Heart left ventricle (tissue), 16 donors: ENCODE measurements at regions not wholly inside any gene's neighbourhood (a gene's known extent, or its start where the extent isn't known, plus 50 kb on each side); places are given as distances from the start of the nearest gene placed in this dataset.
"Not testable (repeated sequence)": the region's sequence is repeated elsewhere in the genome, so short reads cannot be mapped to it uniquely, and the experiment has no call there.

Experiments
- ATAC-seq, 4 donors: fragments of 200-7000 bp; cut with Tn5 transposase; one replicate each; pipeline ENCODE4 v1.9.1; 2020 to 2022; ENCODE audit warnings: moderate library complexity in 4 of 4, mild to moderate bottlenecking in 3 of 4, moderate number of reproducible peaks in 1 of 4
- DNase-seq, 5 donors: peaks; one replicate each; pipeline ENCODE4 v3.0.0-alpha.2; 2020
- H3K27ac ChIP-seq, 12 donors: fragments of 200-600 bp; sonication (generic) in 4 of 12; one replicate each; pipeline versions ENCODE4 v1.5.0 to v1.8.0; 2016 to 2022; ENCODE audit warnings: mild to moderate bottlenecking in 2 of 12
- H3K27me3 ChIP-seq, 9 donors: fragments of 200-600 bp; sonication (generic) in 2 of 9; one replicate each; pipeline versions ENCODE4 v1.5.1 to v1.8.0; 2016 to 2022; ENCODE audit warnings: mild to moderate bottlenecking in 3 of 9
- H3K36me3 ChIP-seq, 9 donors: fragments of 200-600 bp; sonication (generic) in 2 of 9; one replicate each; pipeline versions ENCODE4 v1.5.0 to v1.8.0; 2018 to 2022; ENCODE audit warnings: mild to moderate bottlenecking in 2 of 9
- H3K4me1 ChIP-seq, 12 donors: fragments of 200-600 bp; sonication (generic) in 4 of 12; one replicate each; pipeline versions ENCODE4 v1.5.0 to v1.8.0; 2016 to 2022; ENCODE audit warnings: mild to moderate bottlenecking in 3 of 12
- H3K4me3 ChIP-seq, 12 donors: fragments of 200-600 bp; sonication (generic) in 4 of 12; one replicate each; pipeline versions ENCODE4 v1.5.0 to v1.8.0; 2017 to 2022; ENCODE audit warnings: mild to moderate bottlenecking in 9 of 12, moderate library complexity in 4 of 12
- H3K9me3 ChIP-seq, 12 donors: fragments of 200-600 bp; sonication (generic) in 4 of 12; one replicate each; pipeline versions ENCODE4 v1.5.0 to v1.8.0; 2016 to 2022; ENCODE audit warnings: mild to moderate bottlenecking in 1 of 12
- CTCF ChIP-seq, 12 donors: fragments of 200-600 bp; sonication (generic) in 4 of 12; IDR thresholded peaks; one replicate each; pipeline versions ENCODE4 v1.5.0 to v1.8.0; 2018 to 2022; ENCODE audit warnings: antibody characterized with exemption in 12 of 12, mild to moderate bottlenecking in 5 of 12
- POLR2A ChIP-seq, 2 donors: fragments of 450-650 bp; IDR thresholded peaks; one replicate each; pipeline ENCODE4 v1.6.1; 2017; ENCODE audit warnings: antibody characterized with exemption in 2 of 2, mild to moderate bottlenecking in 2 of 2, moderate library complexity in 2 of 2
- WGBS, 4 donors: extraction: QIAGEN DNeasy Blood & Tissue Kit in 2 of 4; methylation state at CpG; one replicate each; pipeline versions ENCODE4 v1.1.5 to v1.1.7; 2013 to 2018; 5-methylcytosine and 5-hydroxymethylcytosine counted together
- intact Hi-C, 10 donors: fragments of 100-400 bp; cut with DNase I; formaldehyde crosslinking; loops; one replicate each; pipeline versions ENCODE4 v1.11.1 to v1.14.2; 2022
- donor health status: ischemic (EF 13 %, LVEDD 7.1; RV severe dilation, severe dysfunction).
- donor health status: healthy with polysubstance abuse.
- donor health status: DM: no; HTN: yes; CAD: no.
- donor health status: DM: no; HTN: no; CAD: no.
- donor health status: ischemic (EF 25% LVEDD 6.9; RV normal size, moderate dysfunction).
- donor health status: ischemic (EF 25% LVEDD 5.7; RV mildly dilated, moderate dysfunction).
- donor health status: healthy.
- donor health status: DM: yes; HTN: yes; CAD: no.
- donor health status: ischemic (EF 35%, LVEDD 5.7; RV mildly dilated, moderate dysfunction).
- donor health status: nonischemic (EF 11% LVEDD 7.7; RV severe dilation, severe dysfunction).
- donor health status: DM: yes; HTN: yes; CAD: no.
- donor health status: PGD.
- donor health status: ischemic (EF 29% LVEDD 5.4; RV normal size, mild dysfunction).
- donor health status: nonischemic (EF 23%, LVEDD 6.1; RV moderate dilation, normal function).

- intact Hi-C loops, result no loop called here
- no peaks in the 10 kb centered on the region for H3K4me1 ChIP-seq
- ATAC-seq, result no peak
- DNase-seq, result no peak
- 66 to 76% (median 70%) methylated on average over 6 of the region's 6 CpGs for WGBS, 4 donors
- H3K27ac ChIP-seq, result no peak overlapping the region
- H3K4me3 ChIP-seq, result no peak overlapping the region
- H3K9me3 ChIP-seq, result no peaks in the 10 kb centered on the region
- TF ChIP-seq CTCF (IDR thresholded peaks at IDR 0.05), result no peak
- TF ChIP-seq POLR2A (IDR thresholded peaks at IDR 0.05), result no peak
- no peaks in the 10 kb centered on the region for H3K36me3 ChIP-seq
- no peaks in the 10 kb centered on the region for H3K27me3 ChIP-seq
These were observed 227.4 kb upstream of the FAT3 start for GRCh38 chr11:91997226-91997625.

GRCh38 chr11:91996526-91996925 is 228.1 kb upstream of the FAT3 start:
- no peak for ATAC-seq
- Histone ChIP-seq H3K27ac (no peak overlapping the region), H3K27me3 (no peaks in the 10 kb centered on the region), H3K4me1 (no peaks in the 10 kb centered on the region), H3K9me3 (no peaks in the 10 kb centered on the region), H3K4me3 (no peak overlapping the region), H3K36me3 (no peaks in the 10 kb centered on the region)
- intact Hi-C loops, result no loop called here
- no peak for TF ChIP-seq POLR2A (IDR thresholded peaks at IDR 0.05)
- no peak for TF ChIP-seq CTCF (IDR thresholded peaks at IDR 0.05)
- 84 to 93% (median 86%) methylated on average over 1 of the region's 1 CpG for WGBS, 4 donors
- no peak for DNase-seq

GRCh38 chr11:91988443-91988842 is 236.2 kb upstream of the FAT3 start:
- DNase-seq, H3K27ac ChIP-seq, H3K4me1 ChIP-seq, H3K27me3 ChIP-seq, H3K9me3 ChIP-seq, H3K36me3 ChIP-seq, H3K4me3 ChIP-seq, intact Hi-C loops, ATAC-seq: not testable (repeated sequence)

GRCh38 chr11:91986218-91986617 is 238.4 kb upstream of the FAT3 start:
- ATAC-seq, result no peak
- TF ChIP-seq CTCF (IDR thresholded peaks at IDR 0.05), result no peak
- H3K4me1 ChIP-seq, result peaks cover 0 to 5% (median 0%) of the 10 kb centered on the region in 12 donors
- no peaks in the 10 kb centered on the region for H3K36me3 ChIP-seq
- H3K9me3 ChIP-seq, result peaks cover 0 to 4% (median 0%) of the 10 kb centered on the region in 12 donors
- H3K4me3 ChIP-seq, result no peak overlapping the region
- intact Hi-C loops, result no loop called here
- DNase-seq, result no peak
- H3K27me3 ChIP-seq, result no peaks in the 10 kb centered on the region
- no peak overlapping the region for H3K27ac ChIP-seq

GRCh38 chr11:91984033-91984584 is 240.5 kb upstream of the FAT3 start:
- TF ChIP-seq CTCF (IDR thresholded peaks at IDR 0.05) (no peak), POLR2A (IDR thresholded peaks at IDR 0.05) (no peak)

More at GRCh38 chr11:91984033-91984584, 240.5 kb upstream of the FAT3 start:
- peaks cover 0 to 4% (median 0%) of the 10 kb centered on the region in 12 donors for H3K9me3 ChIP-seq
- no peaks in the 10 kb centered on the region for H3K27me3 ChIP-seq
- H3K27ac ChIP-seq, result no peak overlapping the region
- DNase-seq (no peak), ATAC-seq (no peak)
- H3K36me3 ChIP-seq, result no peaks in the 10 kb centered on the region
- H3K4me1 ChIP-seq, result peaks cover 0 to 5% (median 0%) of the 10 kb centered on the region in 12 donors
- 85 to 92% (median 87%) methylated on average over 5 of the region's 5 CpGs for WGBS, 4 donors
- intact Hi-C loops, result no loop called here
- H3K4me3 ChIP-seq, result no peak overlapping the region
